IMR-90 (cell line): ENCODE measurements at regions not wholly inside any gene's neighbourhood (a gene's known extent, or its start where the extent isn't known, plus 50 kb on each side); places are given as distances from the start of the nearest gene placed in this dataset.

ENCODE experiments used
- ATAC-seq: fragments of 200-7000 bp; cut with Tn5 transposase; 2 replicates; pipeline ENCODE4 v1.9.1; 2020; ENCODE audit warnings: low read depth, mild to moderate bottlenecking, moderate library complexity
- BruUV-seq: library from RNA; stranded (reverse); fragments of 400-500 nt; replicated peaks from 2 replicates; lab custom pipeline; 2021; lab: Mats Ljungman, UMichigan
- CTCF ChIA-PET: fragments of 300-600 bp; formaldehyde crosslinking; extraction: SDS; loops from one replicate; lab custom pipeline; 2021; ENCODE audit warnings: antibody characterized with exemption; lab: Yijun Ruan, JAX
- POLR2A ChIA-PET: fragments of 300-600 bp; sonication (Branson Sonifier 250); formaldehyde crosslinking; loops from one replicate; lab custom pipeline; 2022; ENCODE audit warnings: antibody characterized with exemption; ENCODE audit not compliant: unreplicated experiment; lab: Charles Lee
- DNase-seq: peaks from one replicate; pipeline ENCODE4 v3.0.0; 2013
- H2AFZ ChIP-seq: replicated peaks from 2 replicates; pipeline ENCODE3; 2013; ENCODE audit warnings: low read length, mild to moderate bottlenecking; ENCODE audit not compliant: poor library complexity
- H2AK5ac ChIP-seq: 2 replicates; pipeline ENCODE4 v1.6.1; 2013; ENCODE audit warnings: low read depth, low read length, inconsistent platforms
- H2AK9ac ChIP-seq: replicated peaks from 2 replicates; pipeline ENCODE3; 2013; ENCODE audit warnings: mild to moderate bottlenecking, low read depth, low read length, moderate library complexity; ENCODE audit not compliant: poor library complexity
- H2BK120ac ChIP-seq: 2 replicates; pipeline ENCODE4 v1.6.1; 2013; ENCODE audit warnings: low read depth, low read length, inconsistent platforms
- H2BK15ac ChIP-seq: 3 replicates; pipeline ENCODE4 v1.6.1; 2013; ENCODE audit warnings: low read depth, low read length, inconsistent platforms
- H2BK20ac ChIP-seq: 2 replicates; pipeline ENCODE4 v1.6.1; 2013; ENCODE audit warnings: low read depth, mild to moderate bottlenecking, inconsistent platforms, low read length, moderate library complexity
- H2BK5ac ChIP-seq: 2 replicates; pipeline ENCODE4 v1.6.1; 2013; ENCODE audit warnings: mild to moderate bottlenecking, low read depth, low read length, inconsistent platforms; ENCODE audit not compliant: poor library complexity, severe bottlenecking
- H3K14ac ChIP-seq: replicated peaks from 2 replicates; pipeline ENCODE4 v1.6.1; 2013; ENCODE audit warnings: low read depth, low read length, inconsistent platforms
- H3K18ac ChIP-seq: 2 replicates; pipeline ENCODE4 v1.6.1; 2013; ENCODE audit warnings: low read depth, low read length, control low read depth
- H3K23ac ChIP-seq: 2 replicates; pipeline ENCODE4 v1.6.1; 2013; ENCODE audit warnings: low read depth, low read length, inconsistent platforms
- H3K27ac ChIP-seq: 2 replicates; pipeline ENCODE4 v1.5.1; 2013; ENCODE audit warnings: mild to moderate bottlenecking, control low read depth, low read length; ENCODE audit not compliant: insufficient read depth
- H3K27me3 ChIP-seq: 2 replicates; pipeline ENCODE4 v1.6.1; 2013; ENCODE audit warnings: low read length; ENCODE audit not compliant: control insufficient read depth, insufficient read depth
- H3K36me3 ChIP-seq: 2 replicates; pipeline ENCODE4 v1.6.1; 2013; ENCODE audit warnings: low read length, mixed read lengths; ENCODE audit not compliant: control insufficient read depth, insufficient read depth
- H3K4ac ChIP-seq: 2 replicates; pipeline ENCODE4 v1.6.1; 2013; ENCODE audit warnings: low read depth, low read length, inconsistent platforms
- H3K4me1 ChIP-seq: 2 replicates; pipeline ENCODE4 v1.6.1; 2013; ENCODE audit warnings: low read length, mixed read lengths; ENCODE audit not compliant: control insufficient read depth, insufficient read depth
- H3K4me2 ChIP-seq: 2 replicates; pipeline ENCODE4 v1.6.1; 2013; ENCODE audit warnings: low read depth, mild to moderate bottlenecking, control low read depth, low read length, moderate library complexity
- H3K4me3 ChIP-seq: 2 replicates; pipeline ENCODE4 v1.5.1; 2013; ENCODE audit warnings: low read depth, mild to moderate bottlenecking, control low read depth, low read length, moderate library complexity; ENCODE audit not compliant: insufficient read depth
- H3K56ac ChIP-seq: 2 replicates; pipeline ENCODE4 v1.6.1; 2013; ENCODE audit warnings: low read length, inconsistent platforms; ENCODE audit not compliant: insufficient read depth; ENCODE audit errors: extremely low read depth
- H3K79me1 ChIP-seq, 2 experiments: 2 replicates each; pipeline ENCODE4 v1.6.1; 2013; ENCODE audit warnings: low read length in 2 of 2, inconsistent platforms in 1 of 2, low read depth in 1 of 2
- H3K9ac ChIP-seq: 2 replicates; pipeline ENCODE4 v1.6.1; 2013; ENCODE audit warnings: low read depth, low read length, control low read depth
- H3K9me1 ChIP-seq: 2 replicates; pipeline ENCODE4 v1.6.1; 2013; ENCODE audit warnings: low read length, inconsistent platforms; ENCODE audit not compliant: insufficient read depth
- H3K9me3 ChIP-seq: 2 replicates; pipeline ENCODE4 v1.6.1; 2013; ENCODE audit warnings: low read length; ENCODE audit not compliant: control insufficient read depth, insufficient read depth
- H4K20me1 ChIP-seq: 2 replicates; pipeline ENCODE4 v1.6.1; 2013; ENCODE audit warnings: low read length, inconsistent platforms; ENCODE audit not compliant: insufficient read depth
- H4K5ac ChIP-seq: 2 replicates; pipeline ENCODE4 v1.6.1; 2013; ENCODE audit warnings: mild to moderate bottlenecking, low read depth, low read length, control low read depth
- H4K8ac ChIP-seq, 2 experiments: 2 replicates each; pipeline ENCODE4 v1.6.1; 2013; ENCODE audit warnings: low read depth in 2 of 2, low read length in 2 of 2, control low read depth in 1 of 2, inconsistent platforms in 1 of 2
- H4K91ac ChIP-seq: 2 replicates; pipeline ENCODE4 v1.6.1; 2013; ENCODE audit warnings: low read depth, low read length, inconsistent platforms; ENCODE audit not compliant: insufficient read depth
- BHLHE40 ChIP-seq: fragments of 150-350 bp; IDR thresholded peaks from 2 replicates; pipeline ENCODE4 v1.6.1; 2016; ENCODE audit warnings: mild to moderate bottlenecking, low read depth, low read length
- CEBPB ChIP-seq: IDR thresholded peaks from 2 replicates; pipeline ENCODE4 v1.6.1; 2012; ENCODE audit warnings: low read depth, low read length, improper control_type of control experiment
- CTCF ChIP-seq: conservative IDR thresholded peaks from 2 replicates; pipeline ENCODE4 v1.5.1; 2012; ENCODE audit warnings: mild to moderate bottlenecking, low read depth, low read length, improper control_type of control experiment
- MAFK ChIP-seq: IDR thresholded peaks from 2 replicates; pipeline ENCODE4 v1.6.1; 2012; ENCODE audit warnings: low read depth, low read length, improper control_type of control experiment
- MXI1 ChIP-seq: IDR thresholded peaks from 2 replicates; pipeline ENCODE4 v1.6.1; 2012; ENCODE audit warnings: low read depth, mild to moderate bottlenecking, low read length, moderate library complexity, borderline replicate concordance
- RAD21 ChIP-seq: IDR thresholded peaks from 2 replicates; pipeline ENCODE4 v1.6.1; 2012; ENCODE audit warnings: low read length, improper control_type of control experiment
- RFX5 ChIP-seq: IDR thresholded peaks from 2 replicates; pipeline ENCODE4 v1.8.0; 2012; ENCODE audit warnings: low read depth, mild to moderate bottlenecking, low read length, moderate library complexity
- WGBS, 2 experiments: methylation state at CpG; one replicate each; pipeline versions ENCODE4 v1.1.5 to v1.1.7; 2013; ENCODE audit warnings: missing lambda C conversion rate in 2 of 2; ENCODE audit not compliant: insufficient read length in 1 of 2; ENCODE audit errors: extremely low coverage in 2 of 2; 5-methylcytosine and 5-hydroxymethylcytosine counted together
- dilution Hi-C: fragments of 300-500 bp; cut with HindIII; formaldehyde crosslinking; loops from one replicate; pipeline ENCODE4 v1.14.3; 2018; ENCODE audit warnings: low sequenced_read_pairs; ENCODE audit not compliant: unreplicated experiment
- in situ Hi-C: fragments of 300-500 bp; cut with MboI; formaldehyde crosslinking; loops from 3 replicates; pipeline ENCODE4 v1.14.3; 2019; ENCODE audit warnings: low sequenced_read_pairs, inconsistent platforms, mixed read lengths
- intact Hi-C: fragments of 100-400 bp; cut with micrococcal nuclease; formaldehyde crosslinking; loops from 2 replicates; pipeline ENCODE4 v1.10.0; 2022

GRCh38 chr6:81242624-81243023, 509.9 kb downstream of the TENT5A start:
- no peak overlapping the region for H3K23ac ChIP-seq
- DNase-seq (no peak), ATAC-seq (no peak)
- WGBS, 2 experiments = no CpG with 5 or more reads among the region's 1 CpG
- TF ChIP-seq CEBPB (no peak), CTCF (no peak), RAD21 (no peak), RFX5 (no peak), MAFK (no peak), BHLHE40 (no peak), MXI1 (no peak)
- H3K9me3 ChIP-seq = peaks cover 2% of the 10 kb centered on the region; the same call in 1 of the 2 replicates
- H4K5ac ChIP-seq = no peak overlapping the region
- H3K36me3 ChIP-seq = no peaks in the 10 kb centered on the region
- H2AK9ac ChIP-seq = no peak overlapping the region
- no peak overlapping the region for H4K91ac ChIP-seq
- CTCF ChIA-PET = no interaction called here
- no peak overlapping the region for H3K9ac ChIP-seq
- no peak overlapping the region for H3K27ac ChIP-seq
- no peaks in the 10 kb centered on the region for H3K79me1 ChIP-seq
- no TSS peak for BruUV-seq
- H3K56ac ChIP-seq = no peak overlapping the region
- H2BK5ac ChIP-seq = no peak overlapping the region
- no peak overlapping the region for H2BK20ac ChIP-seq
- no peaks in the 10 kb centered on the region for H3K9me1 ChIP-seq
- dilution Hi-C loops (no loop called here), in situ Hi-C loops (loop anchor here (25.0 kb wide), 1 partner anchor 795 kb away; no protein-coding TSS in a partner anchor), intact Hi-C loops (loop anchor here (5.0 to 10.0 kb wide), 3 partner anchors 755 to 935 kb away; no protein-coding TSS in a partner anchor)
- no peak overlapping the region for H2AK5ac ChIP-seq
- H4K8ac ChIP-seq = no peak overlapping the region
- H3K14ac ChIP-seq = no peak overlapping the region
- no peak overlapping the region for H3K4me2 ChIP-seq
- H3K18ac ChIP-seq = no peak overlapping the region
- no peaks in the 10 kb centered on the region for H3K4me1 ChIP-seq
- POLR2A ChIA-PET = no interaction called here
- no peaks in the 10 kb centered on the region for H4K20me1 ChIP-seq
- H2AFZ ChIP-seq = no peak overlapping the region
- H2BK15ac ChIP-seq = no peak overlapping the region
- H3K4me3 ChIP-seq = no peak overlapping the region
- H3K27me3 ChIP-seq = no peaks in the 10 kb centered on the region
- H2BK120ac ChIP-seq = no peak overlapping the region
- H3K4ac ChIP-seq = no peak overlapping the region
